Mesenchymal stem cell (in vitro differentiated cells and primary cell): ENCODE measurements at regions not wholly inside any gene's neighbourhood (a gene's known extent, or its start where the extent isn't known, plus 50 kb on each side); places are given as distances from the start of the nearest gene placed in this dataset.

Source experiments
- DNase-seq: peaks from one replicate; pipeline ENCODE4 v3.0.0-alpha.2; 2013
- H2AFZ ChIP-seq: one replicate; pipeline ENCODE4 v1.6.1; 2013; ENCODE audit warnings: low read depth, mild to moderate bottlenecking, control low read depth, inconsistent platforms, low read length, moderate library complexity
- H2AK5ac ChIP-seq: 2 replicates; pipeline ENCODE4 v1.6.1; 2013; ENCODE audit warnings: low read length, moderate library complexity, mild to moderate bottlenecking, inconsistent platforms; ENCODE audit not compliant: severe bottlenecking
- H2BK120ac ChIP-seq: one replicate; pipeline ENCODE4 v1.6.1; 2013; ENCODE audit warnings: low read depth, mild to moderate bottlenecking, inconsistent platforms, low read length, moderate library complexity
- H2BK12ac ChIP-seq, 2 experiments: one replicate each; pipeline ENCODE4 v1.6.1; 2013; ENCODE audit warnings: inconsistent platforms in 2 of 2, low read length in 2 of 2, mild to moderate bottlenecking in 2 of 2, moderate library complexity in 2 of 2, control low read depth in 1 of 2
- H2BK15ac ChIP-seq: one replicate; pipeline ENCODE4 v1.6.1; 2013; ENCODE audit warnings: mild to moderate bottlenecking, low read depth, inconsistent platforms; ENCODE audit not compliant: poor library complexity, severe bottlenecking
- H2BK5ac ChIP-seq: 2 replicates; pipeline ENCODE4 v1.6.1; 2013; ENCODE audit warnings: low read depth, mild to moderate bottlenecking, low read length, control low read depth, inconsistent platforms; ENCODE audit not compliant: poor library complexity, severe bottlenecking
- H3K14ac ChIP-seq, 2 experiments: one replicate each; pipeline ENCODE4 v1.6.1; 2013; ENCODE audit warnings: inconsistent platforms in 2 of 2, low read length in 2 of 2, control low read depth in 1 of 2, mild to moderate bottlenecking in 1 of 2, moderate library complexity in 1 of 2
- H3K18ac ChIP-seq, 2 experiments: one replicate each; pipeline ENCODE4 v1.6.1; 2013; ENCODE audit warnings: inconsistent platforms in 2 of 2, low read length in 2 of 2, control low read depth in 1 of 2, low read depth in 1 of 2, mild to moderate bottlenecking in 1 of 2
- H3K23ac ChIP-seq, 2 experiments: one replicate each; pipeline ENCODE4 v1.6.1; 2013; ENCODE audit warnings: inconsistent platforms in 2 of 2, low read length in 2 of 2, mild to moderate bottlenecking in 2 of 2, moderate library complexity in 2 of 2, control low read depth in 1 of 2
- H3K27ac ChIP-seq: 2 replicates; pipeline ENCODE4 v1.5.1; 2013; ENCODE audit warnings: mild to moderate bottlenecking, moderate library complexity, low read length, control low read depth, inconsistent platforms; ENCODE audit not compliant: poor library complexity, severe bottlenecking
- H3K27me3 ChIP-seq, 2 experiments: 2 replicates each; pipeline versions ENCODE4 v1.6.1 to v1.7.0; 2013; ENCODE audit warnings: low read length in 2 of 2, mild to moderate bottlenecking in 2 of 2, moderate library complexity in 2 of 2, control low read depth in 1 of 2, inconsistent platforms in 1 of 2; ENCODE audit not compliant: control insufficient read depth in 1 of 2, insufficient read depth in 1 of 2
- H3K36me3 ChIP-seq, 2 experiments: 2 replicates each; pipeline versions ENCODE4 v1.6.1 to v1.7.0; 2013; ENCODE audit warnings: low read length in 2 of 2, control low read depth in 1 of 2, inconsistent platforms in 1 of 2, low read depth in 1 of 2, mild to moderate bottlenecking in 1 of 2; ENCODE audit not compliant: insufficient read depth in 2 of 2, control insufficient read depth in 1 of 2
- H3K4ac ChIP-seq, 2 experiments: one replicate each; pipeline ENCODE4 v1.6.1; 2013; ENCODE audit warnings: inconsistent platforms in 2 of 2, low read length in 2 of 2, mild to moderate bottlenecking in 2 of 2, moderate library complexity in 2 of 2, control low read depth in 1 of 2, low read depth in 1 of 2
- H3K4me1 ChIP-seq: 2 replicates; pipeline ENCODE4 v1.6.1; 2013; ENCODE audit warnings: low read depth, low read length, control low read depth; ENCODE audit not compliant: control insufficient read depth, insufficient read depth
- H3K4me2 ChIP-seq: 2 replicates; pipeline ENCODE4 v1.6.1; 2013; ENCODE audit warnings: low read length, mild to moderate bottlenecking, inconsistent platforms; ENCODE audit not compliant: poor library complexity, severe bottlenecking
- H3K4me3 ChIP-seq, 2 experiments: 2 replicates each; pipeline versions ENCODE4 v1.5.1 to v1.7.0; 2013; ENCODE audit warnings: low read length in 2 of 2, mild to moderate bottlenecking in 2 of 2, control low read depth in 1 of 2, low read depth in 1 of 2; ENCODE audit not compliant: insufficient read depth in 1 of 2
- H3K79me1 ChIP-seq: replicated peaks from 2 replicates; pipeline ENCODE4 v1.6.1; 2013; ENCODE audit warnings: mild to moderate bottlenecking, control low read depth, low read length, inconsistent platforms; ENCODE audit not compliant: poor library complexity, severe bottlenecking
- H3K9ac ChIP-seq: 2 replicates; pipeline ENCODE4 v1.7.0; 2013; ENCODE audit warnings: mild to moderate bottlenecking, low read length, moderate library complexity
- H3K9me3 ChIP-seq: 2 replicates; pipeline ENCODE4 v1.7.0; 2013; ENCODE audit warnings: mild to moderate bottlenecking, low read length; ENCODE audit not compliant: control insufficient read depth
- H4K8ac ChIP-seq: one replicate; pipeline ENCODE4 v1.6.1; 2013; ENCODE audit warnings: inconsistent platforms, mild to moderate bottlenecking, low read length, moderate library complexity
- H4K91ac ChIP-seq: one replicate; pipeline ENCODE4 v1.6.1; 2013; ENCODE audit warnings: mild to moderate bottlenecking, low read length, inconsistent platforms
- WGBS: methylation state at CpG from one replicate; pipeline ENCODE4 v1.1.7; 2013; ENCODE audit warnings: mixed read lengths; 5-methylcytosine and 5-hydroxymethylcytosine counted together

- Histone ChIP-seq H2AK5ac (no peak overlapping the region), H2BK12ac (no peak overlapping the region), H4K91ac (no peak overlapping the region), H3K79me1 (no peaks in the 10 kb centered on the region), H2BK15ac (no peak overlapping the region), H3K9ac (no peak overlapping the region), H2AFZ (no peak overlapping the region), H3K9me3 (peaks cover 13% of the 10 kb centered on the region), H3K4ac (no peak overlapping the region), H3K4me1 (no peaks in the 10 kb centered on the region), H3K27ac (no peak overlapping the region), H3K36me3 (no peaks in the 10 kb centered on the region), H3K4me2 (no peak overlapping the region), H2BK120ac (no peak overlapping the region), H3K4me3 (no peak overlapping the region), H3K18ac (no peak overlapping the region), H4K8ac (no peak overlapping the region), H3K27me3 (no peaks in the 10 kb centered on the region), H3K14ac (no peak overlapping the region), H3K23ac (no peak overlapping the region), H2BK5ac (no peak overlapping the region)
- WGBS: no CpG with 5 or more reads among the region's 2 CpGs
- no peak for DNase-seq
Measured at GRCh38 chr13:34720618-34721017, 221.5 kb upstream of the NBEA start.

- Histone ChIP-seq H3K4me2 (no peak overlapping the region), H2BK15ac (no peak overlapping the region), H3K9ac (no peak overlapping the region), H2BK12ac (no peak overlapping the region), H2BK5ac (no peak overlapping the region), H2AK5ac (no peak overlapping the region), H4K91ac (no peak overlapping the region), H4K8ac (no peak overlapping the region), H3K18ac (no peak overlapping the region), H2AFZ (no peak overlapping the region), H3K9me3 (peaks cover 13% of the 10 kb centered on the region), H3K4ac (no peak overlapping the region), H3K14ac (no peak overlapping the region), H3K27me3 (no peaks in the 10 kb centered on the region), H3K27ac (no peak overlapping the region), H2BK120ac (no peak overlapping the region), H3K23ac (no peak overlapping the region), H3K79me1 (no peaks in the 10 kb centered on the region), H3K4me1 (no peaks in the 10 kb centered on the region), H3K4me3 (no peak overlapping the region), H3K36me3 (no peaks in the 10 kb centered on the region)
- no CpG with 5 or more reads among the region's 3 CpGs for WGBS
- DNase-seq: no peak
Measured at GRCh38 chr13:34721631-34722595, 220.2 kb upstream of the NBEA start.

- H3K4me1 ChIP-seq: no peaks in the 10 kb centered on the region
- H2AFZ ChIP-seq: no peak overlapping the region
- no peak overlapping the region for H3K9ac ChIP-seq
- no peak overlapping the region for H3K4ac ChIP-seq
- no peak for DNase-seq
- no peak overlapping the region for H3K4me2 ChIP-seq
- H3K79me1 ChIP-seq: no peaks in the 10 kb centered on the region
- H3K14ac ChIP-seq: no peak overlapping the region
- H2BK15ac ChIP-seq: no peak overlapping the region
- no peaks in the 10 kb centered on the region for H3K27me3 ChIP-seq
- H3K18ac ChIP-seq: no peak overlapping the region
- no peak overlapping the region for H2BK5ac ChIP-seq
- no peak overlapping the region for H4K91ac ChIP-seq
- no peak overlapping the region for H3K23ac ChIP-seq
- no peaks in the 10 kb centered on the region for H3K36me3 ChIP-seq
- H2BK12ac ChIP-seq: no peak overlapping the region
- H3K9me3 ChIP-seq: peaks cover 13% of the 10 kb centered on the region
- H4K8ac ChIP-seq: no peak overlapping the region
- no peak overlapping the region for H3K27ac ChIP-seq
- H2BK120ac ChIP-seq: no peak overlapping the region
- H2AK5ac ChIP-seq: no peak overlapping the region
- H3K4me3 ChIP-seq: no peak overlapping the region
Measured at GRCh38 chr13:34722922-34723321, 219.1 kb upstream of the NBEA start.

- no peak for DNase-seq
- Histone ChIP-seq H2AFZ (no peak overlapping the region), H2AK5ac (no peak overlapping the region), H3K36me3 (no peaks in the 10 kb centered on the region), H3K4me3 (no peak overlapping the region), H3K9me3 (no peaks in the 10 kb centered on the region), H4K8ac (no peak overlapping the region), H3K23ac (no peak overlapping the region), H3K79me1 (no peaks in the 10 kb centered on the region), H3K27ac (no peak overlapping the region), H2BK5ac (no peak overlapping the region), H3K14ac (no peak overlapping the region), H2BK12ac (no peak overlapping the region), H3K4ac (no peak overlapping the region), H3K4me1 (no peaks in the 10 kb centered on the region), H2BK120ac (no peak overlapping the region), H2BK15ac (no peak overlapping the region), H4K91ac (no peak overlapping the region), H3K4me2 (no peak overlapping the region), H3K9ac (no peak overlapping the region), H3K27me3 (no peaks in the 10 kb centered on the region), H3K18ac (no peak overlapping the region)
- WGBS: 84% methylated on average over 2 of the region's 2 CpGs
Measured at GRCh38 chr13:34730961-34731360, 211.1 kb upstream of the NBEA start.
